HEK293 (cell line): ENCODE measurements at regions not wholly inside any gene's neighbourhood (a gene's known extent, or its start where the extent isn't known, plus 50 kb on each side); places are given as distances from the start of the nearest gene placed in this dataset.

Source experiments
- ZEB2 ChIP-seq: fragments of 450-650 bp; formaldehyde crosslinking; IDR thresholded peaks from 2 replicates; pipeline ENCODE4 v1.5.1; 2016; ENCODE audit warnings: missing biosample characterization, missing genetic modification characterization
- ZNF10 ChIP-seq: fragments of 450-650 bp; formaldehyde crosslinking; IDR thresholded peaks from 2 replicates; pipeline ENCODE4 v1.5.1; 2017; ENCODE audit warnings: missing biosample characterization, missing genetic modification characterization
- ZNF174 ChIP-seq: fragments of 450-650 bp; formaldehyde crosslinking; IDR thresholded peaks from 2 replicates; pipeline ENCODE4 v1.5.0; 2017; ENCODE audit warnings: missing biosample characterization, mild to moderate bottlenecking, missing genetic modification characterization

GRCh38 chr4:17285747-17286146, 226.1 kb downstream of the QDPR start:
- no peak for TF ChIP-seq ZNF174 (tag by site-specific recombination)
- TF ChIP-seq ZEB2 (tag by site-specific recombination) = no peak
- no peak for TF ChIP-seq ZNF10 (tag by site-specific recombination)
